GM21619 (cell line): ENCODE measurements at regions not wholly inside any gene's neighbourhood (a gene's known extent, or its start where the extent isn't known, plus 50 kb on each side); places are given as distances from the start of the nearest gene placed in this dataset.

Source experiments
- ATAC-seq: cut with Tn5 transposase; IDR thresholded peaks from one replicate; pipeline ENCODE4 v1.9.1; 2021; ENCODE audit not compliant: unreplicated experiment

DNA sequence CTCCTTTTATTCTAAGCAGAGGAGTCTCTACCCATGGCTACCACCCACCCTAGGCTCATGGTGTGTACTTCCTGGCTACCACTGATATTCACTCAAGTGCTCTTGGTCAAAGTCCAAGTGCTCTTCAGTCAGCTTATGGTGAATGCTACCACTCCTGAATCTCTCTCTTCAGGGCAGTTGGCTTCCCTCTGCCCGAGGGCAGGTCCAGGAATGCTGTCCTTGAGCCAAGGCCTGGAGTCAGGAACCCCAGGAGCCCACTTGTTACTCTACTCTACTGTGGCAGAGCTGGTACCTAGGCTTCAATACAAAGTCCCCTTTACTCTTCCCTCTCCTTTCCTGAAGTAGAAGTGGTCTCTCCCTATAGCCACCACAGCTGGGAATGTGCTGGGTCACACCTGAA lies 226.0 kb downstream of the DIPK2A start:
- ATAC-seq, result no peak

DNA sequence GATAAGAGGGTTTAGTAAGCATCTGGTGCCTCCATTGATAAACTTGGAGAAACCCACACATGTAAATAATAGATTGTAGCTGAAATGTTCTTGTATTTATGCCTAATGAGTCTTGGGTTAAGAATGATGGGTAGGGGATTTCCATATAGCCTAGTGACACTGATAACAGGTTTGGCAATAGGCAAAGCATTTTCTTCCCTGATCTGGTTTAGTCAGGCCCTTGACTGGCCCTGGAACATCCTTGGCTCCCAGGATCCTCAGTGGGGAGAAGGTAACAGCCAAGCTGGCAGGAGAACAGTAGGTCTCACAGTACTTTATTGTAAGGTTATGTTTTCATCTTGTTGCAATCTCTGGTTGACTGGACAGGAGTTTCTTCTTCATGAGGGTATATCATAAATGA lies 228.4 kb downstream of the DIPK2A start:
- no peak for ATAC-seq

DNA sequence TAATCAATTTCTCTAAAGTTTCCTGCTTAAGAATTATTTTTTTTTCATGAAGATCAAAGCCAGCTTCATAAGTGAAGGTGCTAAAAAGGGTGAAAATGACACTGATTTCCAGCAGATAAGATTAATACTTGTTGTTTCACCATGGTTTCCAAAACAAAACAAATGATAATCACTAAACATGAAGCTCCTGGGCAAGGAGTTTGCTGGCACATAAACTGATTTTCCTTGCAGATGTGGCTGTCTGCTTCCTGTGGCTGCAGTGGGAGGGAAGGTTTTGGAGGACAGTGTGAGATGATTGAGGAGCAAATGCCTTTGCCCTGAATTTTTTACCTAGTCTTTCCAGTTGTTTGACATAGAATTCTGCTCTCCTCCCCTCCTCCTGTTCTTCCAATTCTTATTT lies 228.8 kb downstream of the DIPK2A start:
- ATAC-seq, result no peak

DNA sequence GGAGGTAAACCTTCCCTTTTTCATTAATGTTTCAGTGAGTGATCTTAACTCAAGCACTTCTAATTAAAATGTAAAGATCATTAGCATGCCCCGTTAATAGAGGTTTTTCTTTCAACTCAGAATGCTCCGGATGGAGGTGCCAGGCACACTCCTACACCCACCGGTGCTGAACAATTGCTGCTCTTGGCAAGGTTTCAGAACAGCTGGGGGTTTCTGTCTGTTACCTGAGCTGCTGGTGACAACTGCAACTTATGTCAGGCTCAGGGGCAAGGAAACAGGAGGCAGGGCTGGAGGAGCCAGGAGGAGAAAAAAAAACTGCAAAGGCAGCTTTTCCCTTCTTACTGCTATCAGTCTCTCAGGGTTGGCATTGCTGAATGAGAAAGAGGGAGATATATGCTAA lies 250.1 kb downstream of the DIPK2A start:
- no peak for ATAC-seq

DNA sequence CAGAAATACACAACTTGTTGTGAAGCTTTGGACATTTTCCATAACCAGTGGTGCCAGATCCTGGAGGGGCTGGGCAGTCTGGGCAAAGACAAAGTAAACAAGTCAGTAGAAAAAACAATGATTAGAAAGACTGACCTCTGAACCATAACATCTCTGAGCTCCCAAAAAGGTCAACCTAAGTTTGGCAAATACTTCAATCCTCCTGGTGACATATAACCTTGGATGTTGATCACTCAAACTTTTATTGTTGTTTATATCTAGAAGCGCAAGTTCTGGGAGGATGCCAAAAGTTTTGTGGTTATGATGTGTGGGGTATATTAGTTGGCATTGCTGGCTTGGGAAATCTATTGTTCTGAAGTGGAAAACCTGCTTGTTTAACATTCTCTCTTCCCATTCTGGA lies 257.7 kb downstream of the DIPK2A start:
- ATAC-seq, result no peak

DNA sequence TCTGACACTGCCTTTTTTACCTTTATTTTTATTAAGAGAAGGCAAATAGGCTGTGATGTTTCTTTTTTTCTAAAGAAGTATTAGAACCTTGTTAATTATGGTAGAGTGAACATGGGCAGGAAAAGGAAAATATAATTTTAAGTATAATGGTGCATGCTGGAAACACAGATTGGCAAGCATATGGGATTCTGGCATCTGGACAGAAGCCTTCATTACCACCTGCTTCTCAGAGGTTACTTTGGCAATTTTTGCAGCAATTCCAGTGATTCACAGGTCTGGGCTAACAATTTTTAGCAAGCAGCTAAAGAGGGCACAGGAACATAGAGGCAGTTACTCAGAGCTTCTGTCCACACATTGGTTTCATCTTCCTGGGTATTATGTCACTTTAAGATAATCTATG lies 258.3 kb downstream of the DIPK2A start:
- ATAC-seq, result no peak

DNA sequence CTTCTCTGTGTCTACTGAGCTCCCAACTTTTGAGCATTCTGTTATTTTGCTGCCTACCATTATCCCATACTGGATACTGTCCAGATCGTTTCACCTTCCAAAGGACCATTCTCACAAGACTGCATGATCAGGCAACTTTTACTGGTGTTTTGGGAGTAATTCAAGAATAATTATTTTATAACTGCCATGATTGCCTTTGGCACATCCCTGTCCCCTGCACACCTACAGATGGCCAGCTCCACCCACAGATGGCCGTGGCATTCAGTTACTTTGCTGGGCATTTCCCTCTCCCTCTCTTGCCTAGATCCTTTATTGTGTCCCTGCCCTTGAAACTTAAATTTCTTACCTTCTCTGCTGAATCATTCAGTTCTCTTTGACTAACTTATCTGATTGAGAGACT lies 263.9 kb downstream of the DIPK2A start:
- no peak for ATAC-seq

DNA sequence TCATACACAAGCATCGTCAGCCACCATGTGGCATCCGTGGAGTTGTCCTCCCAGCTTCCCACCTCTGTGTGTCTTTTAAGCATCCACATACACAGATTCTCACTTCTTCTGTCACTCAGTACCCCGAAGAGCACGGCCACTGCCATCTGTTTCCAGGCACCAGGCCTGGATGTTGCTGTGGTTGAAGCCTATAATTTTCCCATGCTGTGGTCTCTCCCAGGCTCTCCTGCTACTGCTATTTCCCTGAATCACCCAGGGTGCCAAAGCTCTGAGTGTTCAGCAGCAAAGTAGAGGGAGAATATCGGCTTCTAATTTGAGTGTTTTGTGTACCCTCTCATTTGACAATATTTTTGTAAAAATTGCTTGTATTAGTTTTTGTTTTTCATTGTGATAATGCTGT lies 265.7 kb downstream of the DIPK2A start:
- no peak for ATAC-seq

DNA sequence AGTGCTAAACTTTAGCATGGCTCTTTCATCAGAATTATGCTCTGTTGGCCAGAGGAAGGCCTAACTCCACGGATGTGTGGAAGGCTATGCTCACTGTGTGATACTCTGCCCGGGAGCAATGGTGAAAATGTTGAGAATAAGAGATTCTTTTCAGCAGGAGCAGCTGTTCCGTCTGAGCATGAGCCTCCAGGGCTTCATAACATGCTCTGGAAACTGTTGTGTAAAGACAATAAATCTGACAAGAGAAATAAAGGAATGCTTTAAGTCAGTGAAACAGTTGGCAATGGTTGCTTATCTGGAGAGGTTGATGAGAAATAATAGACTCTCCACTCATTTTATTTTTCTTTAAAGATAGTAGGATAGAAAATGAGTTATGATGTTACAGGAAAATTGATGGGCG lies 269.8 kb downstream of the DIPK2A start:
- ATAC-seq, result no peak

DNA sequence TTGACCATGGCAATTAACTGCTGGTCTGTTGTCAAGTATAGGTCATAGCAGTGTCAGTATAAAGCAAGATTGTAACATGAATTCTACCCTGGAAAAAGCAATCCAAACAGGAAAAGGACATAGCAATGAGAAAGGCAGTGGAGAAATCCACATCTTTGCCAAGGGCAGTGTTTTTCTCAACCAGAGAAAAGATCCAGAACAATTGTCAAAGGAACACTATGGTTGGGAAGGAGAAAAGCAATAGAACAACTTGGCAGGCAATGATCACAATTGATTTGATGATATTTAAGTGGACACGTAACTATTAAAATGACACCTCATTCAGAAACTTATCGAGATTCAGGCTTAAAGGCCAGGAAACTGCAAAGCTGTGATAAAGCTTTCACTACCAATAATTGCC lies 271.1 kb downstream of the DIPK2A start:
- no peak for ATAC-seq

DNA sequence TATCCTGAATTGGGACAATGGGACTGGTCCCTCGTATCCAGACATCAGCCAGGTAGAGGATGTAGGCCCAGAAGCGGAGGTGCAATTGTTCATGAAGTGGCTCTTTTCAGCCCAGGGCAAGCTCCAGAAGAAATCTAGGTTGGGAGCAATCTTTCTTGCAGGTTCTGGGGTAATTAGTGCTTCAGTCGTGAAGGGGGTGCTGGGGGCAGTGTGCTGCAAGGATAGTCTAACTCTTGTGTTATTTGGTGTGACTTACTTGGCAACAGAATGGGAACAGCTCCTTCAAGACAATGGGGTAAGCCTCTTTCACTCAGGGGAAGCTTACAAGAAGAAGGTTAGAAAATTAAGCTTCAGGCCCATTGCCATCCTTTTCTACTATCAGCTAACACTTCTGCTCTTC lies 273.0 kb downstream of the DIPK2A start:
- peak; percentile 45 for ATAC-seq

DNA sequence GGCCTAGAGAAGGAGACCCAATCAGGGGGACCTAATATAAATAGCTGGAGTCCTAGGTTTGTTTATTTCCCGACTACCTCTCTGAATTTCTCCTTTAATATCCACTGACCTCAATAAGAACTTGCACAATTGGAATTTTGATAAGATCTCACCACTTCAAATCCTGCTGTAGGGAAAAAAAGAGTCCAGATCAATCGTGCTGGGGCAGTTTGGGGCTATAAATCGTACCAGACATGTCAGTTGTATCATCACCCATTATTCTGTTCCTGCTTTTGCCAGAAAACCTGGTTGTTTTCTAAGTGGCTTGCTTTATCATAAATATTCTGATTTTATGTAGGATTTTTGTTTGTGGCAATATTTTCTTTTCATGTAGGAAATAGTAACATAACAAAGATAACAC lies 281.3 kb downstream of the DIPK2A start:
- ATAC-seq, result no peak

DNA sequence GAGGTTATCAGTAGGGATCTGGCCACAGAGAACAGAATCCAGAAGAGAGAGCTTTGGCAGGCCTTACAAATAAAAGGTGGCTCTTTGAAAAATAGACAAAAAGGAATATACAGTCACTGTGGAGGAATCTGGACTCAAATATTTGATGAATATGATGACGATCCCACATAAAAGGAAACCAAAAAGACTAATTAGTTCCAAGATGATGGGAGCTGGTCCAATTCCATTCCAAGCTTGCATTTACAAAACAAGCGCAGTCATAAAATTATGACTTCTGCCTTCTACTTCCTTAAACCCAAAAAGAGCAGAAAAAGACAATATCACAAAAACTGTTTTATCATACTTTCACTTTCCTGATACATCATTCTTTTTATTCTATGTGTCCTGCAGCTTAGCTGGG lies 285.8 kb downstream of the DIPK2A start:
- ATAC-seq, result no peak

DNA sequence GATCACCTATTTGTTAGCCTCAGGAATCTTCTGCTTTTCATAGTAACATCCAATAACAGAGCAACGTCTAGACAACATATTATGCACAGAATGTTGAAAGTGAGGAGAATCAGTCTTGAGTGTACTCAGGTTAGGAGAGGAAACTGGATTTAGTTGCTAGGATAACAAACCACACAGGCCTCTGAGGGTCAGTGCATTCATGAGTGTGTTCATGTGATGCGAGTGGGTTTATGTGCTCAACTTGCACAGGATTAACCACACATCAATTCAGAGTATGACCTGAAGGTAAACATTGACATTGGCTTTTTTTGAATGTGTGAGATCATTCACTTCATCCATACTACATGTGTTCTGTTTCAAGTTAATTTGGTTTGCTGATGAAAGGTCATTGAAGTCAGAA lies 287.6 kb downstream of the DIPK2A start:
- no peak for ATAC-seq

DNA sequence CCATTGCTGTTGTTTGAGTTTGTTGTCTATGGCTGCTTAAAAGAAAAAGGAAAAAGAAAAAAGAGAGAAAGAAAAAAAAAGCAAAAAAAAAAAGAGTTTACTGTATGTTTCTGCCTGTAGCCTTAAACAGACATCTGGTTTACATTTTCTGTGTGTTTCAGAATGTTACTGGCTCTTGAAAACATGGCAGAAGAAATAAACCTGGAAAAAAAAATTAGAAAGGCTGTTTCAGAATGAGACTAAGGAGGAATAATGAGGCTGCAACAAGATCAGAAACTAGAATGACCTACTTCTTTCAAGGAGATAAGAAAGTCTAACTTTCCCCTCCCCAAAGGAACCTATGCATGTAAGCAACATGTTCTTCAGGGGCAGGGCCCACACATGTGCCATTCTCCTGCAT lies 292.1 kb downstream of the DIPK2A start:
- ATAC-seq, result no peak

DNA sequence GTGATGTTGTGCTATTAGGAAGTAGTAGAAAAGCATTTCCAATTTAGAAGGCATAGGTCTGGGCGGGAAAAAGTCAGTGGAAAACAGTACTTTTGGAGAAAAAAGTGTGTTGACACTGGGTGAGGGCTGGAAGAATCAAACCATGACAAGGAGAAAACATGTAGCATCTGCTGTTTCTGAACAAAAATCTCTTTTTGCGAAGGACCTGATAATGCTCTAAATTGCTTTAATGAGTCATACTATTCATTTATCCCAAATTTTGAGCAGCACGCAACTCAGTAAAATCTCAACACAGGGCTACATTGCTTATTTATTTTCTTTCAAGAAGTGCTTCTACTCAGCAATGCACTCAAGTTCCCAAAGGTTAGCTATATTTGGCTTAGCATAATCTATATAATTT lies 292.7 kb downstream of the DIPK2A start:
- ATAC-seq, result no peak

DNA sequence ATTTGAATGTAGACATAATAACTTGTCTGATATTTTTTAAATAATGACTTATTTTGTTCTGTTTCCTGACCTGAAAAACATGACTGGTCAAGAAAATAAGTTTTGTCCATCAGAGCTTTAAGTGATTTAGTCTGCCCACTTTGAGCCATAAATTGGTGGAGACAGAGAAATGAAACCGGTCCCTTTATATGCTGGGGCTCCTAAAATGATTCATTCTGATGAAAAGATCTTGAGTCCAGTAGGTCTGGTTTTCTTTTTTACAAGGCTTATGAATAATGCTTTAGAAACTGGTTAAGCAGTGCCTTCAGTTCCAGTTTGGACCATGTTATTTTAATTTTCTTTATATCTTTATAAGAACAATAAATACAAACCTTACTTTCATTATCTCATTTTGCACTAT lies 293.2 kb downstream of the DIPK2A start:
- ATAC-seq, result no peak

DNA sequence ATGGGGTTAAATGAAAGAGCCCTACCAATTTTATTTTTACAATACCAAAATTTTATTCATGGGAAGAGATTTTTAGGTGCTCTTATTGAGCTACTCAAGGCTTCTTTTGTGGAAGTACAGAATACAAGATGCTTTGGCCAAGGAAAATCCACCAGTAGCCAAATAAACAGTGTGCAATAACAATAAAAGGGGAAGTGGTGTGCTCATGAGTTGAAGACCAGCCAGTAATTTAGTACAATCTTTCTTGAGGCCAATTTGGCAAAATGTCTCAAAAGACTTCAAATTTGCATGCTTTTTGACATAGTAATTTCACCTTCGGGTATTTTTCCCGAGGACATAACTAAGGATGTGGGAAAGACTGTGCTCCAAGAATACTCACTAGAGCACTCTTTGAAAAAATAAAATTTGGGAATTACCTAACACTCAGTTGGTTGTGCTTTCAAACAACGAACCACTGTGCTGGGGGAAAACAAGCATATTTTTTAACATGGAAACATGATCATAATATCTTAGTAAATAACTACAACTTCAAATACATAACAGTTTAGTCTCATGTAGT lies 294.0 kb downstream of the DIPK2A start:
- ATAC-seq, result no peak

DNA sequence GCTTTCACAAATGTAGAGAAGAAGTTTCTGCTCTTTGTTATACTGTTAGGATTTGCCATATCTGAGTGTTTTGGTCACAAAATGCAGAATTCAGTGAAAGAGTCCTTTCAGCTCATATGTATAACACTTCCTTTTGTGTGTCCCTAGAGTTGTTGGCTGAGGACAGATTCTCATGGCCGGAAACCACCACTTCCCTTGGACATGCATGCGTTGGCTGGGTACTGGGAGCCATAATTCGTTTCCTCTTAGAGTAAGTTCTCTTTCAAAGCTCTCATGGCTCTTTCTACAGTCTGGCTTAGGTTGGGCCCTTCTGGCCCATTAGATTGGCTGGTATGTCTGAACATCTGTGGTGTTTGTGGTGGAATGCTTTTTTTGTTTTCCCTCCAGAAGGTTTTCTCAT lies 298.5 kb downstream of the DIPK2A start:
- ATAC-seq, result no peak

DNA sequence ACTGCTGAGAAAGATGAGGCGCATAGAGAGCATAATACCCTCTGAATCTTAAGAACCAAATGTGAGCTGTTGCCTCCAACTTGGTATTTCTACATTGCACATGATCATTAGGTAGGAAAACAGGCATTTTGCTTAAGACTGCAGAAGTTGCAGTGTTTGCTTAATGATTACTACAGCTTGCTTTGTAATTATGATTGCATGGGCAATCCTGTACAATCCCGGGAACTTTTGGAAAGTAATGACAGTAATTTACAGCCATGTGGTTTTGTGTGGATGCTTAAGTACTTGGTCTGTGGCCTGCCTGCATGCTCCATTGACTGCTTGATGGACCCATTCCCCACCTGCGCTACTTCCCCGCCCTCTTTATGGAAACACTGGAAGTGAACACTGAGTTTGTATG lies 301.1 kb downstream of the DIPK2A start:
- ATAC-seq, result no peak

DNA sequence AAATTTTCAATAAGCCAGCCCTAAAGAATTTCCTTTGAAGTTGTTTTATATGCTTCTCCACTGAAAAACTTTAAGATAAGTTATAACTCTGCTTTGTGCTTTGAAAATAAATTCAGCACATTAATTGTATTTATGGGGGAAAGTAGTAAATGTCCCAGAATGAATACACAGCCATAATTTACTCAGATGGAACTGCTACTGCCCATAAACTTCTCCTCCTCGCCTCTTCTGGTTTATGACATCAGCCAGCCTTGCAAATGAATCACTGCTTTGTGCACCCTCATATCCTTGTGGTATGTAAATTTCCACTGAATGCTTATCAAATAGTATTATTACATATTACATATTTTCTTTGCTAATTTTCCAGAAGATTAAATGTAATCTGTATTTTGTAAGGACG lies 302.0 kb downstream of the DIPK2A start:
- no peak for ATAC-seq

DNA sequence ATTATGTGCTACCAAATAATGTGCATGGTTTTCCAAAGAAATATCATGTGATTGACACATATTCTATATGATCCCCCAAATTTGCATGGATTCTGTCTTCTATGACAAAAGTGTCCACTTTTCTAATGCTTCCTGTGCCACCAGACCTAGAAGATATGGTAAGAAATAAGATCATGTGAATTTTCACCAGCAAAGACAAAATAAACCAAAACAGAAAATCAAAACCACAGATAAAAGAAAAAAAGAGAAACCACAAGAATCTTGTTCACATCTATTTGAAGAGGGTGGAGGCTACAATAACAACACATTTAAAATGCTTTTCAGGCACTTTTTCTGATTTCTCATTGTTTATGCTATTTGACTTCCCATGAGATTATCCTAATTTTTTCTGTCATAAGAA lies 303.4 kb downstream of the DIPK2A start:
- no peak for ATAC-seq

DNA sequence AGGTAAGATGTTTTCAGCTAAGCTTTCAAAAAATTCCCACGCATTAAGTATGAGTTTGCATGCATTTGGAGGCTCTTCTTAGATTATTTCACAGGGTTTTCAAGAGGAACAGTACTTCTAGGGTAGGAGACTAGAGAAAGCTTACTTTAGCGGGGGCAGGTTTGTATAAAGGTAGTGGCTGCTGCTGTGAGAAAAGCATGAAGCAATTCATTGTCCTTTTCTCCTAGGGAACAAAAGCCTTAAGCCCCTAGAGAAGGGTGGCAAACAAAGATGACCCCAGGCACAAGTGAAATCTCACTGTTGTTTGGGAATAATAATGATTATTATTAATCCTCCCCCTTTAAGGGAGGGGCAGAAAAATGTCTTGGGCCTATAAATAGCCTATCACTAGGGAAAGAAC lies 310.7 kb downstream of the DIPK2A start:
- no peak for ATAC-seq
